ENCODE measurements at regions not wholly inside any gene's neighbourhood (a gene's known extent, or its start where the extent isn't known, plus 50 kb on each side); places are given as distances from the start of the nearest gene placed in this dataset.

DNA sequence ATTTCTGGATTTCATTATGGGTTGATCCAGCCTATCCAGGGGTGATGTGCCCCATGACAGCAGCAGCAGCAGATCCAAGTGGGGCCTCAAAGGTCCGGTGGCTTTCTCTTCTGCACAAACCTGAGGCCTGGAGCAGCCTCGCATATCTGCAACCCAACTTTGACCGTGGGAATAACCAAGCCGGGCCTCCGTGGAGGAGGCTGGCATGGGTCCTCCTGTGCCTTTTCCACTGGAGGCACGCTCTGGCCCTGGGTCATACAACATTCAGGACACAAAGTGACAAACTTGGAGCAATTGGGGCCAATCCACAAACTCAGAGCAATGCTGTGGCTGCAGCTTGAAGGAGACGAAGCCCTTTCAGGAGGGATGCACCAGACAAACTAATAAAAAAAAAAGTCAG is 330.0 kb upstream of the MKI67 start:
- H3K4me1 Mint-ChIP-seq, result no peaks in the 10 kb centered on the region
- intact Hi-C loops (cut with micrococcal nuclease), result no loop called here
- no peaks in the 10 kb centered on the region for H3K36me3 Mint-ChIP-seq (ENCODE audit: low read depth)
- H3K9me3 Mint-ChIP-seq, result no peaks in the 10 kb centered on the region
- no peak overlapping the region for H3K4me3 Mint-ChIP-seq
- no peak overlapping the region for H3K27ac Mint-ChIP-seq
- no peak for DNase-seq
- no peaks in the 10 kb centered on the region for H3K27me3 Mint-ChIP-seq

DNA sequence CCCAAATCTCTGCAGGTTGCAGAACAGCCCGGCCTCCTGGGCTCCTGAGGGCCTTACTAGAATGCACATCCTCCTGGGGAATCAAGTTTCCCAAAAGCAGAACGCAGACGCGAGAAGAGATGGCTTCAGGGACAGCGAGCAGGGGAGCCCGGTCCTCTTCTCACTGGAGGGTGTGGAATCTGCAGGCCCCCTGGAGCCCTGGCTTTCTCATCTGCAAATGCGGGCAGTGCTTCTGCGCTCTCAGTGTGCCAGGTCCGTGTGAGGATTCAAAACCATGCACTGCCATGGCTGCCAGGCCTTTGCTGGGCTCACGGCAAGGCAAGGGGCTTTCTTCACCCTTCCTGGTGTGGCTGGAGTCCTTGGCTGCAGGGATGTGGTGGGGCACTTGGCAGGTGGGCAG is 330.9 kb upstream of the MKI67 start:
- no peak overlapping the region for H3K4me3 Mint-ChIP-seq
- intact Hi-C loops (cut with micrococcal nuclease), result no loop called here
- H3K27ac Mint-ChIP-seq, result no peak overlapping the region
- H3K36me3 Mint-ChIP-seq (ENCODE audit: low read depth), result no peaks in the 10 kb centered on the region
- no peaks in the 10 kb centered on the region for H3K4me1 Mint-ChIP-seq
- H3K9me3 Mint-ChIP-seq, result no peaks in the 10 kb centered on the region
- H3K27me3 Mint-ChIP-seq, result no peaks in the 10 kb centered on the region
- no peak for DNase-seq

DNA sequence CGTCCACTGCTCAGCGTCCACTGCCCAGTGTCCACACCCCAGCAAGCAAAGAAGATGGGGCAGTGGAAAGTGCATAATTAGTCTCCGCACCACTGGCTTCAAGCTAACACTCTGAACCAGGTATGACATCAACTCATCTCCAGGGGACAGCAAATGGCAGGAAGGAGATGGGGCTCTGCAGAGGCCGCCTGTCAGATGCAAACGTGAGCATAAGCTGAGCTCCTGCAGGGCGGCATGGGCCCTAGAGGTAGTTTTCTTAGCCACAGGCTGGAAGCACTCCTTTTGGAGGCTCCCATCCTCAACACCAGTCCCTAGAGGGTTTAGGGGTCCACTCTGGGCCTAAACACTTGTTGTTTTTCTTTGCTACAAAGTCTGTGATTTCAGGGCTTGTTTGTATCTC is 335.8 kb upstream of the MKI67 start:
- Mint-ChIP-seq H3K9me3 (no peaks in the 10 kb centered on the region), H3K4me1 (no peaks in the 10 kb centered on the region), H3K27me3 (no peaks in the 10 kb centered on the region), H3K4me3 (no peak overlapping the region), H3K36me3 (ENCODE audit: low read depth) (no peaks in the 10 kb centered on the region), H3K27ac (no peak overlapping the region)
- DNase-seq, result no peak
- intact Hi-C loops (cut with micrococcal nuclease), result no loop called here

DNA sequence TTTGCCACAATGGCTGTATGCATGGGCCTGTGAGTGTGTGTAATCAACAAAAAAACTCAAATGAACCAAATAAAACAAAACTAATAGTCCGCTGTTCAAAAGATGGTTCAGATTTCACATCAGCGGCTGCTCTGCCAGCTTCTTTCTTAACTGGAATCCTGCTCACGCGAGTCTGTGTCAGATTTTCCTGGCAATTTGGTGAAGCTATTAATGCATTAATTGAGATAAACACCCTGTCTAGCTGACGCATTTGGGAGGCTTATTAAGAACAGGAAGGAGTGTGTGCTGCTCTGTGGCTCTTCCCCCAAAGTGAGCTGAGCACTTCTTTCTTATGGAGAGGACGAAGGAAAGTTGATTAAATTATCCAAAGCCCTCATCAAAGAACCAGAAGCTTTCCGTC is 336.6 kb upstream of the MKI67 start:
- no peaks in the 10 kb centered on the region for H3K27me3 Mint-ChIP-seq
- H3K36me3 Mint-ChIP-seq (ENCODE audit: low read depth), result no peaks in the 10 kb centered on the region
- intact Hi-C loops (cut with micrococcal nuclease), result no loop called here

DNA sequence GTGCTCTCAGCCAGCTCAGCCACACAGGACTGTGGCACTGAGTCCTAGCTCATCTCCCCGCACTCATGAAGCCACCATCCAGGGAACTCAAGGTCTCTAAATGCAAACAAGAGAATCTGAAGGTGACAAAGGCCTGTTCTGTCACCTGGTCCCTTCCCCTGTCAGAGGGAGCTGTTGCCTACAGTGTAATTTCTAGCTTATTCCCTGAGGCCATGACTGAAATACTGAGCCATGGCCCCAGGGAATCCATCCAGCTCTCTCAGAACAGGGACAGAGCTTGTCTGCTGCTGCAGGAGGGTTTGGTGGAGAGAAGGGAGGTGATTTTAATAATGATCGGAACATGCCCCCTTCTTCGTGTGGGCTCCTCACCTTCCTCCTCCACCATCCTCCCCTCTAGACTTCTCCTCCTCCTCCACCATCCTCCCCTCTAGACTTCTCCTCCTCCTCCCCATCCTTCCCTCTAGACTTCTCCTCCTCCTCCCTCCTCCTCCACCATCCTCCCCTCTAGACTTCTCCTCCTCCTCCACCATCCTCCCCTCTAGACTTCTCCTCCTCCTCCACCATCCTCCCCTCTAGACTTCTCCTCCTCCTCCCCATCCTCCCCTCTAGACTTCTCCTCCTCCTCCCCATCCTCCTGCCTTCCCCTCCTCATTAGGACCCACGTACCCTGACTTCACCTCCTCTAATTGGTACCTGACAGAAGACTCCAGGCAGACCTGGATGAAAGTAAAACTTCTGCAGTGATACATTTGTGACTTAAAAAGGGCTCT is 338.0 kb upstream of the MKI67 start:
- no peak overlapping the region for H3K4me3 Mint-ChIP-seq
- H3K36me3 Mint-ChIP-seq (ENCODE audit: low read depth), result no peaks in the 10 kb centered on the region
- H3K27me3 Mint-ChIP-seq, result no peaks in the 10 kb centered on the region
- H3K4me1 Mint-ChIP-seq, result no peaks in the 10 kb centered on the region
- intact Hi-C loops (cut with micrococcal nuclease), result no loop called here
- H3K9me3 Mint-ChIP-seq, result no peaks in the 10 kb centered on the region
- no peak for DNase-seq
- H3K27ac Mint-ChIP-seq, result no peak overlapping the region

More for the DNA sequence above, 336.6 kb upstream of the MKI67 start:
- Mint-ChIP-seq H3K4me1 (no peaks in the 10 kb centered on the region), H3K4me3 (no peak overlapping the region), H3K27ac (no peak overlapping the region), H3K9me3 (no peaks in the 10 kb centered on the region)
- no peak for DNase-seq

DNA sequence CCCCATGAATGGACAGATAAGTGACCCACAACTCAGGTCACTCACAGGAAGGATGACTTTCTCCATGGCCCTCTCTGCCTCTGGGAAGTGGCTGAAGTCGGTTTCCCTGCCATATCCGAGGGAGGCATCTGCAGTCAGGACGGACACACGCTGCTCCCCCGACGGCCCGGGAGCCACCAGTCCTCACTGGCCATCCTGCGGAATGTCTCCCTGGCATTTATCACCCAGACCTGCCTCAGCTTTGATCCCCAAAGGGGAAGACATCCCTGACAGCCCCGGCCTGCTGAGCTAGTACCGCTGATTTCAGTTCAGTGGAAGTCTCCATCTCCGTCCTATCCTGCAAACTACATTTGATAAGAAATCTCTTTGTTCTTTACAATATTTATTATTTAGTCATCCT is 339.5 kb upstream of the MKI67 start:
- Mint-ChIP-seq H3K4me1 (no peaks in the 10 kb centered on the region), H3K36me3 (ENCODE audit: low read depth) (no peaks in the 10 kb centered on the region), H3K27ac (no peak overlapping the region), H3K9me3 (no peaks in the 10 kb centered on the region), H3K27me3 (no peaks in the 10 kb centered on the region), H3K4me3 (no peak overlapping the region)
- intact Hi-C loops (cut with micrococcal nuclease), result no loop called here
- DNase-seq, result no peak

DNA sequence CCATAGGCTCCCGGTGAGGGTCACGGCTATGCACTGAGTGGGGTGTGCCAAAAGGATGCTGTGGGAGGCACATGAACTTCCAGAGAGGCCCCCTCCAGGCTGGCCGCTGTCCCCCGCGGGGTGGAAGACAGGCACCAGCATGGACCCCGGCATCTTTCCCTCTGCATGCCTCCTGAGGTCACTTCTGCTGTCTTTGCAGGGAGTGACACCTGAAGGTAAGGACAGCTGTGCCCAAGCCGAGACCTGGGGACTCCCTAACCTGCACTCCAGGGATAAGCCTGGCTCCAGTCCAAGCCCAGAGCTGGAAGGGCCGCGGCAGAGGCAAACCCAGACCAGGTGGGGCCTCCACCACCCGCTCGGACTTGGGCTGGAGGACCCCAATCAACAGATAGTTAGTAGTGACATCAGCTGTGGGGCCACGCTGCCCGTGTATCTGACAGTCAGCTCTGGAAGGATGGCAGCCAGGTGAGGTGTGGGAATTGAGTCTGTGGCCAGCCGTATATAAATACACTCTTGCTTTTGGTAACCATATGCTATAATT is 340.7 kb upstream of the MKI67 start:
- Mint-ChIP-seq H3K4me3 (no peak overlapping the region), H3K27me3 (no peaks in the 10 kb centered on the region), H3K27ac (no peak overlapping the region), H3K4me1 (no peaks in the 10 kb centered on the region), H3K36me3 (ENCODE audit: low read depth) (no peaks in the 10 kb centered on the region), H3K9me3 (no peaks in the 10 kb centered on the region)
- no peak for DNase-seq
- intact Hi-C loops (cut with micrococcal nuclease), result no loop called here

DNA sequence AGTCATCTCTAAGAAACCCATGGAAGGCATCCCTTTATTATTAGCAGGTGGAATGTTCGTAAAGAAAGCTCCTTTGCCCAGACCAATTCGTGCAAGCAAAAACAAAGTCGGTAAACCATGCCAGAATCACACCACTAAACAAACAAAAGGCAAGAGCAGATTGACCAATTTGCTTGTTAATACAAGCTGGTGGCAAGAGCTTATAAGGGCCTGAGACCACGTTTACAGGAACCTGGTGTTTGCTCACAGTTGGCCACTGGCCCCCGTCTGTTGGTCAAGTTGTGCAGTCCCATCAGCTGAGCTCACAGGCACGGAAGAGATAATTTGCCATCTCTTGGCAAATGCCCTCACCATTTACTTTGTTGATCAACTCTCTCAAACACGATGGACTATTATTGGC is 342.2 kb upstream of the MKI67 start:
- Mint-ChIP-seq H3K4me1 (no peaks in the 10 kb centered on the region), H3K9me3 (no peaks in the 10 kb centered on the region), H3K4me3 (no peak overlapping the region), H3K27ac (no peak overlapping the region), H3K36me3 (ENCODE audit: low read depth) (no peaks in the 10 kb centered on the region), H3K27me3 (no peaks in the 10 kb centered on the region)
- no peak for DNase-seq
- intact Hi-C loops (cut with micrococcal nuclease), result no loop called here

DNA sequence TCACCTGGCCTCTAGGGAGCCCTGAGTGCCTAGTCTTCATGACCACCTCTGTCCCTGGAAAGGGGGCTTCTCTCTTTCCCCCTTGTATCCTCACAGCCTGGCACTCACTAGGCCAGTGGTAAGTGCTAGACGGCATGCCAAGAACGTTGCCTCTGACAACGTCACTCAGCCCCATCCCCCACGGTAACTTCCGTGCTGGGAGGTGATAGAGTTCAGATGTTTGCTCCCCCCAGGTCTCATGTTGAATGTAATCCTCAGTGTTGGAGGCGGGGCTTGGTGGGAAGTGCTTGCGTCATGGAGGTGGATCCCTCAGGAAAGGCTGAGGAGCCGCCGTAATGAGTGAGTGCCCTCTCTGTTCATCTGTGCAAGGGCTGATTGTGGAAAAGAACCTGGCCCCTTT is 343.3 kb upstream of the MKI67 start:
- H3K36me3 Mint-ChIP-seq (ENCODE audit: low read depth), result no peaks in the 10 kb centered on the region
- intact Hi-C loops (cut with micrococcal nuclease), result no loop called here

DNA sequence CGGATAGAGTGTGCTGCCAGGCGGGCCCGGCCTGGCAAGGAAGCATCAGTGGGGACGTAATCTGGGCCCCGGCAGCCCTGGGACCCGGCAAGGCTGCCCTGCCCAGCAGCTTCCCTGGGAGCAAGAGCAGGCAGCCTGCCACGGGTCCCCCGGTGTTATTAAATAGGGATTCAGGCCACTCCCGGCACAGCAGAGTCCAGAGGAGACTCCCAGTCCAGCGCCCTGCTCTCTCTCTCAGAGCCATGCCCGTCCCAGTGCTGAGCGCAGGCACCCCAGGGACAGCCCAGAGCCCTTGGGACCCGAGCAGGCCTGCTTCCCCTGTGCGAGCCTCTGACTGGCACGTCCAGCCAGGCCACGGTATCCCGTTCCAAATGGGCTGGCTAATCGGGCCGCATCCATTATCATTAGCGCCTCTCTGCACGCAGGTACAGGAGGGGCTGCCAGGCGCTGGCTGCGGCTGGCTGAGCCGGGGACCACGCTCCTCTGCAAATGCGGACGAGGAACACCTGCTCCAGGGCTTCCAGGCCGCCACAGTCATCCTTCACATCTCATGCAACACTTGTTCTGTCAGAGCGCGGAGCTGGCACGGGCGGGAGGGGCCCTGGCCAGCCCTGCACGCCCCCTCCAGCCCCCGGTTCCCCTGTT is 344.2 kb upstream of the MKI67 start:
- Mint-ChIP-seq H3K9me3 (no peaks in the 10 kb centered on the region), H3K4me1 (no peaks in the 10 kb centered on the region), H3K36me3 (ENCODE audit: low read depth) (no peaks in the 10 kb centered on the region), H3K27me3 (no peaks in the 10 kb centered on the region), H3K4me3 (no peak overlapping the region), H3K27ac (no peak overlapping the region)
- intact Hi-C loops (cut with micrococcal nuclease), result no loop called here
- DNase-seq, result no peak

More for the DNA sequence above, 343.3 kb upstream of the MKI67 start:
- H3K4me1 Mint-ChIP-seq, result no peaks in the 10 kb centered on the region
- no peak overlapping the region for H3K4me3 Mint-ChIP-seq
- no peaks in the 10 kb centered on the region for H3K9me3 Mint-ChIP-seq
- no peak for DNase-seq
- no peaks in the 10 kb centered on the region for H3K27me3 Mint-ChIP-seq
- H3K27ac Mint-ChIP-seq, result no peak overlapping the region

DNA sequence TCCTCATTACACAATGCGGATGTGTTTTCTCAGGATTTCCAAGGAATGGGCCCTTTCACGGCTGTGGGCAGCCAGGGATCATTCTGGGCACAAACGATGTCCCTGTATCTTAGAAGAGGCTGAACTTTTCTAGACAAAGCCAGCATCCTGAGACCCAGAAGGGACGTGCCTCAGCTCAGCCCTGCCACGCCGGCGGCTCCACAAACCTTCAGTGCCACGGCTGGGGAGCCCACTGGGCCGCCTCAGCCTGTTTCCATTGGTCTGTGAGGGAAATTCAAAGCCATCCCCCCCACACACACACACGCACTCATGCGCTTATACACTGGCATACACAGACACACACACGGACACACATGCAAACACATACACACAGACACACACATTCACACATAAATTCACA is 344.9 kb upstream of the MKI67 start:
- intact Hi-C loops (cut with micrococcal nuclease), result no loop called here
- Mint-ChIP-seq H3K27ac (no peak overlapping the region), H3K9me3 (no peaks in the 10 kb centered on the region), H3K36me3 (ENCODE audit: low read depth) (no peaks in the 10 kb centered on the region), H3K27me3 (no peaks in the 10 kb centered on the region), H3K4me1 (no peaks in the 10 kb centered on the region), H3K4me3 (no peak overlapping the region)
- no peak for DNase-seq

DNA sequence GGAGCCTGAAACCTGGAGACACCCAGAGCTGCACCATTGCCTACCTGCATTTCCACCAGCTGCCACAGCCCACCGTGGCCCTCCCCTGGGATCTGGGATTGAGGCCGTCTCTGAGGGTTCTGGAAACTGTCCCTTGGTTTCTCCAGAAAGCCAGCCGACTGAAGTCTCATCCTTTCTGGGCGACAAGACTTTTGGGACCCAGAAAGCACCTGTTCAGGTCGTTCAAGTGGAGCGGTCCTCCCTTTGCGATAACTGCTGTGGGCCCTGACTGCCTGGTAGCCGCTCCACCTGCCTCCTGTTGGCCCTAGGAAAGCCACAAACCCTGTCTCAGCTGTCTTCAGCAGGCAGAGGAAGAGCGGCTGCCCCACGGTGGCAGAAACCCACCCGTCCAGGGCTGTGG is 346.0 kb upstream of the MKI67 start:
- H3K27ac Mint-ChIP-seq, result no peak overlapping the region
- H3K4me1 Mint-ChIP-seq, result no peaks in the 10 kb centered on the region
- no peak for DNase-seq
- no peaks in the 10 kb centered on the region for H3K27me3 Mint-ChIP-seq
- intact Hi-C loops (cut with micrococcal nuclease), result no loop called here
- no peaks in the 10 kb centered on the region for H3K36me3 Mint-ChIP-seq (ENCODE audit: low read depth)
- no peak overlapping the region for H3K4me3 Mint-ChIP-seq
- no peaks in the 10 kb centered on the region for H3K9me3 Mint-ChIP-seq

DNA sequence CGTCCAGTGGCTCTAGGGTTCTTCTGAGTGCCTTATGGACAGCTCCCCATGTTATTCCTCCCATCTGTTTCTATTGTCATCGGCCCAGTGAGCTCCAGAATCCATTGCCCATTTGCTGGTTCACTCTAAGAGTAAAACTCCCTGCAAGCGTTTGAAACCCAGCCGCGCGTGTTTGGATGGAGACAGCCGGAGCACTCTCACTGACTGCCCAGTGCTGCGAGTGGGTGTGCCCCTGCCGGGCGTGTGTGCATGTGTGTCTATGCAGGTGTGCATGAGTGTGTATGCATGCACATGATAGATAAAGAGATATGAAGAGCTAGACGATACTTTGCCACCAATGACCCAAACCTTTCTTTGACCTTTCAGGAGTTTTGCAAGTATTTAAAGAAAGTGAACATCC is 347.2 kb upstream of the MKI67 start:
- H3K4me1 Mint-ChIP-seq, result no peaks in the 10 kb centered on the region
- H3K4me3 Mint-ChIP-seq, result no peak overlapping the region
- no peak overlapping the region for H3K27ac Mint-ChIP-seq
- no peaks in the 10 kb centered on the region for H3K36me3 Mint-ChIP-seq (ENCODE audit: low read depth)
- intact Hi-C loops (cut with micrococcal nuclease), result no loop called here
- no peak for DNase-seq
- no peaks in the 10 kb centered on the region for H3K9me3 Mint-ChIP-seq
- no peaks in the 10 kb centered on the region for H3K27me3 Mint-ChIP-seq

DNA sequence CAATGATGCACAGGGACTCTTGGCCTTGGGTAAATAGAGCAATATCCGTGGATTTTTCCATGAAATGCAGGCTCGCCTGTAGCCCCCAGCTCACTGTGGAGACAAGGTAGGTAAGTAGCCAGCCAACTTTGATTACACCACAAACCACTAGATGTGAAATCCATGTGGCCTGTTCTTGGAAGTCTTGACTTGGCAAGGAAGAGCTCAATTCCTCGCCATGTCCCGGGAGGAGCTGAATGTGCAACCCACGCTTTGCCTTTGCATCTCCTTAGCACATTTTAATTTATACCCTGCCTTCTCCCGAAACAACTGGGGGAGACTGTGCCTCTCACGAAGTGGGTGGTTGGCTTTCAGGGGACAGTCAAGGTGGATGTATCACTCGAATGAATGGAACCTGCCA is 347.7 kb upstream of the MKI67 start:
- Mint-ChIP-seq H3K27me3 (no peaks in the 10 kb centered on the region), H3K9me3 (no peaks in the 10 kb centered on the region), H3K36me3 (ENCODE audit: low read depth) (no peaks in the 10 kb centered on the region), H3K4me1 (no peaks in the 10 kb centered on the region), H3K27ac (no peak overlapping the region), H3K4me3 (no peak overlapping the region)
- DNase-seq, result no peak
- intact Hi-C loops (cut with micrococcal nuclease), result no loop called here

DNA sequence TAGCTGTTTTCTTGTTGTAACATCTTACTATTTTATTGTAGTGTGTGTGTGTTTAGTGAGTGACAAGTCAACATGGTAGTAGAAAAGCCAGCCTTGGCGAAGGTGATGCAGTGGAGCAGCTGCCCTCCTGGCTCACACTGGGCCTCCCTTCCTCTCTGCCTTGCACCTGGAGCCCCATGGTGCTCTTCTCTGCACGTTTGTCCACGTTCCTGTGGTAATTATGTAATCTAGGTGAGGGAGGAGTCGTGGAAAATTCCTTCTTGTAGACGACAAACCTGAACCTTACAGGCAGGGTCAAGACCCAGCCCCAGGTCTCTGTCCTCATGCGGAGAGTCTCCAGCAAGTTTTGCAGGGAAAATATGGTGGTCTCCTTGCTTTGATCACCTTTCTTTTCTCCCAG is 348.3 kb upstream of the MKI67 start:
- no peaks in the 10 kb centered on the region for H3K27me3 Mint-ChIP-seq
- H3K36me3 Mint-ChIP-seq (ENCODE audit: low read depth), result no peaks in the 10 kb centered on the region
- no peaks in the 10 kb centered on the region for H3K4me1 Mint-ChIP-seq

More for the DNA sequence above, 348.3 kb upstream of the MKI67 start:
- Mint-ChIP-seq H3K27ac (no peak overlapping the region), H3K9me3 (no peaks in the 10 kb centered on the region), H3K4me3 (no peak overlapping the region)
- intact Hi-C loops (cut with micrococcal nuclease), result no loop called here
- DNase-seq, result no peak

All from activated CD4-positive, alpha-beta T cell treated with anti-CD3 and anti-CD28 coated beads, Interleukin-2, amount 10 ng/mL, durations not matched to agents 24 days and 14 days (primary cell).